ENCODE measurements at regions not wholly inside any gene's neighbourhood (a gene's known extent, or its start where the extent isn't known, plus 50 kb on each side); places are given as distances from the start of the nearest gene placed in this dataset.

- TF ChIP-seq, protein P1, sequence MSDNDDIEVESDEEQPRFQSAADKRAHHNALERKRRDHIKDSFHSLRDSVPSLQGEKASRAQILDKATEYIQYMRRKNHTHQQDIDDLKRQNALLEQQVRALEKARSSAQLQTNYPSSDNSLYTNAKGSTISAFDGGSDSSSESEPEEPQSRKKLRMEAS (IDR thresholded peaks at IDR 0.05; ENCODE audit: insufficient read depth, insufficient read length) = no peak
- TF ChIP-seq EZH2 (IDR thresholded peaks at IDR 0.05; ENCODE audit: borderline replicate concordance, low read depth, low read length, severe bottlenecking) (no peak), JUN (IDR thresholded peaks at IDR 0.05; ENCODE audit: borderline replicate concordance, insufficient read depth, insufficient read length, low read depth) (no peak), GATA2 (IDR thresholded peaks at IDR 0.05; ENCODE audit: insufficient read depth, insufficient read length, low read depth, low read length) (no peak)
- TF ChIP-seq, protein P2, sequence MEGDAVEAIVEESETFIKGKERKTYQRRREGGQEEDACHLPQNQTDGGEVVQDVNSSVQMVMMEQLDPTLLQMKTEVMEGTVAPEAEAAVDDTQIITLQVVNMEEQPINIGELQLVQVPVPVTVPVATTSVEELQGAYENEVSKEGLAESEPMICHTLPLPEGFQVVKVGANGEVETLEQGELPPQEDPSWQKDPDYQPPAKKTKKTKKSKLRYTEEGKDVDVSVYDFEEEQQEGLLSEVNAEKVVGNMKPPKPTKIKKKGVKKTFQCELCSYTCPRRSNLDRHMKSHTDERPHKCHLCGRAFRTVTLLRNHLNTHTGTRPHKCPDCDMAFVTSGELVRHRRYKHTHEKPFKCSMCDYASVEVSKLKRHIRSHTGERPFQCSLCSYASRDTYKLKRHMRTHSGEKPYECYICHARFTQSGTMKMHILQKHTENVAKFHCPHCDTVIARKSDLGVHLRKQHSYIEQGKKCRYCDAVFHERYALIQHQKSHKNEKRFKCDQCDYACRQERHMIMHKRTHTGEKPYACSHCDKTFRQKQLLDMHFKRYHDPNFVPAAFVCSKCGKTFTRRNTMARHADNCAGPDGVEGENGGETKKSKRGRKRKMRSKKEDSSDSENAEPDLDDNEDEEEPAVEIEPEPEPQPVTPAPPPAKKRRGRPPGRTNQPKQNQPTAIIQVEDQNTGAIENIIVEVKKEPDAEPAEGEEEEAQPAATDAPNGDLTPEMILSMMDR (IDR thresholded peaks at IDR 0.05; ENCODE audit: extremely low read depth in 1 of 2, insufficient read depth in 1 of 2, low read depth in 1 of 2, low read length in 2 of 2) = no peak
These were observed 59.0 kb upstream of the PALM2AKAP2 start for GRCh38 chr9:109721001-109721400.

Measured in endothelial cell of umbilical vein (primary cell).